ENCODE measurements at regions not wholly inside any gene's neighbourhood (a gene's known extent, or its start where the extent isn't known, plus 50 kb on each side); places are given as distances from the start of the nearest gene placed in this dataset.

- TF ChIP-seq CHD7 (IDR thresholded peaks at IDR 0.05; ENCODE audit: insufficient replicate concordance, low read length) (no peak), RAD21 (IDR thresholded peaks at IDR 0.05 in 1 of 2, conservative IDR thresholded peaks at IDR 0.05 in 1 of 2; ENCODE audit: low read depth in 2 of 2, low read length in 2 of 2) (no peak), JUND (IDR thresholded peaks at IDR 0.05; ENCODE audit: low read length) (no peak), CHD2 (IDR thresholded peaks at IDR 0.05; ENCODE audit: low read length) (no peak)
These were observed 94.3 kb upstream of the ITGB1 start (continued) for GRCh38 chr10:33052263-33052875.

All from H1 (cell line).